H1 (cell line): ENCODE measurements at regions not wholly inside any gene's neighbourhood (a gene's known extent, or its start where the extent isn't known, plus 50 kb on each side); places are given as distances from the start of the nearest gene placed in this dataset.
"Not testable (repeated sequence)": the region's sequence is repeated elsewhere in the genome, so short reads cannot be mapped to it uniquely, and the experiment has no call there.

ENCODE experiments used
- CTCF ChIA-PET: fragments of 300-600 bp; sonication (Branson Sonifier 250); formaldehyde crosslinking; loops from one replicate; lab custom pipeline; 2021; ENCODE audit not compliant: partially characterized antibody; lab: Charles Lee
- POLR2A ChIA-PET: fragments of 300-600 bp; sonication (Branson Sonifier 250); formaldehyde crosslinking; loops from one replicate; lab custom pipeline; 2021; ENCODE audit warnings: inconsistent platforms; ENCODE audit not compliant: partially characterized antibody; lab: Charles Lee
- DNase-seq, 2 experiments: peaks; one replicate each; pipeline versions ENCODE4 v3.0.0 to v3.0.0-alpha.2; 2010 to 2022; ENCODE audit warnings: low spot score in 2 of 2, low read depth in 1 of 2, mixed read lengths in 1 of 2
- FAIRE-seq: peaks from 2 replicates; lab custom pipeline; 2011; peaks lifted over from hg19 to GRCh38; lab: Jason Lieb, UNC
- H2AFZ ChIP-seq: 2 replicates; pipeline ENCODE4 v1.8.1; 2012; ENCODE audit warnings: low read length, inconsistent platforms
- H2AK5ac ChIP-seq: 2 replicates; pipeline ENCODE4 v1.6.1; 2013; ENCODE audit warnings: low read depth, low read length
- H2BK120ac ChIP-seq: replicated peaks from 2 replicates; pipeline ENCODE3; 2013; ENCODE audit warnings: low read depth, low read length, inconsistent platforms
- H2BK12ac ChIP-seq: 2 replicates; pipeline ENCODE4 v1.6.1; 2013; ENCODE audit warnings: low read depth, low read length
- H2BK15ac ChIP-seq: 2 replicates; pipeline ENCODE4 v1.6.1; 2013; ENCODE audit warnings: low read length
- H2BK20ac ChIP-seq: 2 replicates; pipeline ENCODE4 v1.6.1; 2013; ENCODE audit warnings: low read length
- H2BK5ac ChIP-seq: 2 replicates; pipeline ENCODE4 v1.6.1; 2013; ENCODE audit warnings: low read depth, low read length
- H3K14ac ChIP-seq: 2 replicates; pipeline ENCODE4 v1.6.1; 2013; ENCODE audit warnings: inconsistent platforms; ENCODE audit not compliant: insufficient read length
- H3K18ac ChIP-seq: 2 replicates; pipeline ENCODE4 v1.6.1; 2013; ENCODE audit warnings: low read length; ENCODE audit errors: extremely low read depth
- H3K23ac ChIP-seq: 2 replicates; pipeline ENCODE4 v1.6.1; 2013; ENCODE audit warnings: inconsistent platforms; ENCODE audit not compliant: insufficient read length
- H3K23me2 ChIP-seq: 2 replicates; pipeline ENCODE4 v1.6.1; 2013; ENCODE audit warnings: low read depth, low read length
- H3K27ac ChIP-seq: 2 replicates; pipeline ENCODE4 v1.6.1; 2011; ENCODE audit warnings: low read depth, low read length, inconsistent platforms
- H3K27me3 ChIP-seq, 4 experiments: replicated peaks in 1 of 4; 1 replicate in 1 of 4; 2 replicates in 3 of 4; pipeline versions ENCODE4 v1.6.1 to v1.8.1; 2011 to 2013; ENCODE audit warnings: low read length in 3 of 4, mild to moderate bottlenecking in 3 of 4, inconsistent platforms in 2 of 4, mixed read lengths in 2 of 4, moderate library complexity in 1 of 4; ENCODE audit not compliant: control insufficient read depth in 3 of 4, insufficient read depth in 3 of 4; ENCODE audit errors: extremely low read depth in 1 of 4
- H3K36me3 ChIP-seq, 4 experiments: 2 replicates each; pipeline versions ENCODE4 v1.6.1 to v1.8.1; 2011 to 2013; ENCODE audit warnings: mild to moderate bottlenecking in 4 of 4, low read length in 3 of 4, moderate library complexity in 2 of 4, control low read depth in 1 of 4, inconsistent platforms in 1 of 4; ENCODE audit not compliant: insufficient read depth in 4 of 4, control insufficient read depth in 2 of 4
- H3K4ac ChIP-seq: replicated peaks from 2 replicates; pipeline ENCODE3; 2013; ENCODE audit warnings: low read length, low read depth, mixed read lengths, inconsistent platforms; ENCODE audit not compliant: insufficient read length
- H3K4me1 ChIP-seq, 4 experiments: replicated peaks in 1 of 4; 1 replicate in 1 of 4; 2 replicates in 3 of 4; pipeline versions ENCODE4 v1.6.1 to v1.8.1; 2011 to 2013; ENCODE audit warnings: low read length in 3 of 4, inconsistent platforms in 2 of 4, mixed read lengths in 1 of 4; ENCODE audit not compliant: insufficient read depth in 4 of 4, control insufficient read depth in 3 of 4
- H3K4me2 ChIP-seq, 2 experiments: 2 replicates each; pipeline versions ENCODE4 v1.6.1 to v1.8.1; 2011 to 2013; ENCODE audit warnings: low read depth in 2 of 2, low read length in 2 of 2, control low read depth in 1 of 2, inconsistent platforms in 1 of 2, mild to moderate bottlenecking in 1 of 2; ENCODE audit not compliant: insufficient read depth in 1 of 2
- H3K4me3 ChIP-seq, 4 experiments: fragments of 200-600, 300-600 bp in 1 of 4; sonication (generic), shearing (Covaris generic), sonication (Bioruptor Twin) in 1 of 4; 2 replicates each; pipeline versions ENCODE4 v1.5.1 to v1.8.1; 2011 to 2016; ENCODE audit warnings: low read length in 4 of 4, low read depth in 3 of 4, control low read depth in 2 of 4, inconsistent platforms in 2 of 4, mild to moderate bottlenecking in 2 of 4, mixed read lengths in 1 of 4, moderate library complexity in 1 of 4; ENCODE audit not compliant: insufficient read depth in 2 of 4; ENCODE audit errors: extremely low read depth in 1 of 4
- H3K56ac ChIP-seq: replicated peaks from 2 replicates; pipeline ENCODE3; 2013; ENCODE audit warnings: low read depth, mild to moderate bottlenecking, mixed read lengths, low read length, inconsistent platforms; ENCODE audit not compliant: insufficient read length
- H3K79me1 ChIP-seq: 2 replicates; pipeline ENCODE4 v1.6.1; 2013; ENCODE audit warnings: low read depth, low read length, control low read depth
- H3K79me2 ChIP-seq, 2 experiments: 2 replicates each; pipeline versions ENCODE4 v1.6.1 to v1.8.1; 2012 to 2013; ENCODE audit warnings: low read length in 2 of 2, mild to moderate bottlenecking in 2 of 2, inconsistent platforms in 1 of 2; ENCODE audit not compliant: insufficient read depth in 2 of 2, control insufficient read depth in 1 of 2
- H3K9ac ChIP-seq, 4 experiments: replicated peaks in 1 of 4; 1 replicate in 1 of 4; 2 replicates in 3 of 4; pipeline versions ENCODE4 v1.6.1 to v1.8.1; 2011 to 2013; ENCODE audit warnings: low read depth in 3 of 4, low read length in 3 of 4, control low read depth in 2 of 4, mild to moderate bottlenecking in 2 of 4, moderate library complexity in 2 of 4, inconsistent platforms in 1 of 4; ENCODE audit errors: extremely low read depth in 1 of 4
- H3K9me3 ChIP-seq, 2 experiments: 2 replicates each; pipeline versions ENCODE4 v1.6.1 to v1.8.1; 2012 to 2013; ENCODE audit warnings: mild to moderate bottlenecking in 2 of 2, moderate library complexity in 2 of 2, control low read depth in 1 of 2, inconsistent platforms in 1 of 2, low read depth in 1 of 2, low read length in 1 of 2, mixed read lengths in 1 of 2; ENCODE audit not compliant: insufficient read depth in 2 of 2
- H4K20me1 ChIP-seq, 2 experiments: replicated peaks in 1 of 2; 2 replicates each; pipeline versions ENCODE3 to v1.8.1; 2011 to 2013; ENCODE audit warnings: inconsistent platforms in 2 of 2, low read length in 2 of 2, mild to moderate bottlenecking in 1 of 2; ENCODE audit not compliant: insufficient read depth in 2 of 2, control insufficient read depth in 1 of 2
- H4K5ac ChIP-seq: 2 replicates; pipeline ENCODE4 v1.6.1; 2013; ENCODE audit warnings: low read length, low read depth, mixed read lengths, inconsistent platforms; ENCODE audit not compliant: insufficient read length
- H4K8ac ChIP-seq: 2 replicates; pipeline ENCODE4 v1.8.0; 2013; ENCODE audit warnings: mild to moderate bottlenecking, moderate library complexity, low read length, inconsistent platforms; ENCODE audit not compliant: insufficient read depth; ENCODE audit errors: extremely low read depth
- H4K91ac ChIP-seq: replicated peaks from 2 replicates; pipeline ENCODE3; 2013; ENCODE audit warnings: low read length, mixed read lengths, inconsistent platforms; ENCODE audit not compliant: insufficient read length
- WGBS, 2 experiments: shearing (Covaris generic) in 1 of 2; methylation state at CpG; one replicate each; pipeline versions ENCODE4 v1.1.6 to v1.1.7; 2013 to 2015; ENCODE audit warnings: low lambda C conversion rate in 2 of 2, mixed read lengths in 2 of 2, inconsistent platforms in 1 of 2, low coverage in 1 of 2, missing lambda C conversion rate in 1 of 2; ENCODE audit not compliant: insufficient replicate concordance in 2 of 2, insufficient coverage in 1 of 2, insufficient read length in 1 of 2; ENCODE audit errors: extremely low coverage in 1 of 2, missing lambda C conversion rate in 1 of 2; 5-methylcytosine and 5-hydroxymethylcytosine counted together

- no CpG with 5 or more reads among the region's 7 CpGs for WGBS, 2 experiments
- H3K79me2 ChIP-seq, H2AK5ac ChIP-seq, H2BK5ac ChIP-seq, H4K20me1 ChIP-seq, H4K8ac ChIP-seq, H3K4ac ChIP-seq, H2BK15ac ChIP-seq, H3K27ac ChIP-seq, H4K91ac ChIP-seq, H2BK20ac ChIP-seq, H3K27me3 ChIP-seq, H2BK12ac ChIP-seq, H3K9ac ChIP-seq, POLR2A ChIA-PET, FAIRE-seq, H2AFZ ChIP-seq, H3K14ac ChIP-seq, H3K4me3 ChIP-seq, H3K56ac ChIP-seq, H3K36me3 ChIP-seq, DNase-seq, CTCF ChIA-PET, H3K4me2 ChIP-seq, H3K23me2 ChIP-seq, H3K18ac ChIP-seq, H3K79me1 ChIP-seq, H2BK120ac ChIP-seq, H4K5ac ChIP-seq, H3K4me1 ChIP-seq, H3K23ac ChIP-seq: not testable (repeated sequence)
- H3K9me3 ChIP-seq: peaks cover 3 to 11% of the 10 kb centered on the region in 2 experiments; a peak in 3 of 4 replicates
Measured at GRCh38 chr1:182631-183030, 268.8 kb downstream of the OR4F29 start.
